ENCODE measurements at regions not wholly inside any gene's neighbourhood (a gene's known extent, or its start where the extent isn't known, plus 50 kb on each side); places are given as distances from the start of the nearest gene placed in this dataset.

- TF ChIP-seq EZH2 (IDR thresholded peaks at IDR 0.05; ENCODE audit: low read depth, low read length, severe bottlenecking): no peak
- TF ChIP-seq BCL11A (IDR thresholded peaks at IDR 0.05; ENCODE audit: low read depth in 2 of 2, low read length in 2 of 2): no peak
- TF ChIP-seq HDAC2 (IDR thresholded peaks at IDR 0.05; ENCODE audit: borderline replicate concordance in 1 of 2, low read depth in 2 of 2, low read length in 2 of 2): no peak
- TF ChIP-seq CTCF (IDR thresholded peaks at IDR 0.05; ENCODE audit: control extremely low read depth in 1 of 3, insufficient read depth in 1 of 3, low read depth in 1 of 3, low read length in 3 of 3): no peak
- TF ChIP-seq TAF7 (optimal IDR thresholded peaks at IDR 0.05; ENCODE audit: borderline replicate concordance, low read depth, low read length): no peak
- no peak for TF ChIP-seq CBX8 (IDR thresholded peaks at IDR 0.05; ENCODE audit: borderline replicate concordance, low read depth, low read length)
- TF ChIP-seq RFX5 (IDR thresholded peaks at IDR 0.05; ENCODE audit: borderline replicate concordance, low read depth, low read length): no peak
- no peak for TF ChIP-seq SP2 (IDR thresholded peaks at IDR 0.05; ENCODE audit: low read length)
- no peak for TF ChIP-seq EP300 (IDR thresholded peaks at IDR 0.05; ENCODE audit: borderline replicate concordance in 1 of 2, low read depth in 2 of 2, low read length in 2 of 2)
Measured at GRCh38 chr11:71135112-71135511, 117.3 kb downstream of the SHANK2 start.

All from H1 (cell line).